ENCODE measurements at regions not wholly inside any gene's neighbourhood (a gene's known extent, or its start where the extent isn't known, plus 50 kb on each side); places are given as distances from the start of the nearest gene placed in this dataset.

GRCh38 chr18:78725426-78725825 lies 254.2 kb upstream of the SALL3 start:
- Histone ChIP-seq H3K9me3 (ENCODE audit: control insufficient read depth, insufficient read depth, low read length) (no peaks in the 10 kb centered on the region), H3K27ac (ENCODE audit: low read depth, low read length) (no peak overlapping the region), H3K4me2 (ENCODE audit: low read length) (no peak overlapping the region), H3K4me1 (ENCODE audit: control insufficient read depth, low read length) (no peaks in the 10 kb centered on the region), H3K4me3 (ENCODE audit: low read length) (no peak overlapping the region), H3K79me2 (ENCODE audit: control insufficient read depth, low read length) (no peaks in the 10 kb centered on the region), H3F3A (ENCODE audit: control insufficient read depth, insufficient read depth) (no peaks in the 10 kb centered on the region), H3K9me2 (replicated peaks; ENCODE audit: control insufficient read depth, low read length) (no peaks in the 10 kb centered on the region), H3K27me3 (ENCODE audit: control insufficient read depth, low read length) (no peaks in the 10 kb centered on the region), H4K20me1 (ENCODE audit: control insufficient read depth, insufficient read depth, low read depth, low read length) (no peaks in the 10 kb centered on the region), H3K36me3 (ENCODE audit: control insufficient read depth, low read length) (no peaks in the 10 kb centered on the region)
- TF ChIP-seq CTCF (IDR thresholded peaks at IDR 0.05; ENCODE audit: low read depth, low read length, poor library complexity, severe bottlenecking): no peak
- TF ChIP-seq EZH2phosphoT487 (IDR thresholded peaks at IDR 0.05; ENCODE audit: borderline replicate concordance, low read length): no peak

- H3K27ac ChIP-seq (ENCODE audit: low read depth, low read length): no peak overlapping the region
- H3K9me2 ChIP-seq (replicated peaks; ENCODE audit: control insufficient read depth, low read length): no peaks in the 10 kb centered on the region
- no peak overlapping the region for H3K4me2 ChIP-seq (ENCODE audit: low read length)
- H3K36me3 ChIP-seq (ENCODE audit: control insufficient read depth, low read length): no peaks in the 10 kb centered on the region
- no peaks in the 10 kb centered on the region for H3K27me3 ChIP-seq (ENCODE audit: control insufficient read depth, low read length)
- H3F3A ChIP-seq (ENCODE audit: control insufficient read depth, insufficient read depth): no peaks in the 10 kb centered on the region
- no peaks in the 10 kb centered on the region for H3K79me2 ChIP-seq (ENCODE audit: control insufficient read depth, low read length)
- no peaks in the 10 kb centered on the region for H4K20me1 ChIP-seq (ENCODE audit: control insufficient read depth, insufficient read depth, low read depth, low read length)
- TF ChIP-seq EZH2phosphoT487 (IDR thresholded peaks at IDR 0.05; ENCODE audit: borderline replicate concordance, low read length) (no peak), CTCF (IDR thresholded peaks at IDR 0.05; ENCODE audit: low read depth, low read length, poor library complexity, severe bottlenecking) (no peak)
- no peaks in the 10 kb centered on the region for H3K9me3 ChIP-seq (ENCODE audit: control insufficient read depth, insufficient read depth, low read length)
- no peaks in the 10 kb centered on the region for H3K4me1 ChIP-seq (ENCODE audit: control insufficient read depth, low read length)
- no peak overlapping the region for H3K4me3 ChIP-seq (ENCODE audit: low read length)
Observed at GRCh38 chr18:78726326-78727056, 253.1 kb upstream of the SALL3 start.

- no peaks in the 10 kb centered on the region for H4K20me1 ChIP-seq (ENCODE audit: control insufficient read depth, insufficient read depth, low read depth, low read length)
- H3K79me2 ChIP-seq (ENCODE audit: control insufficient read depth, low read length): no peaks in the 10 kb centered on the region
- no peaks in the 10 kb centered on the region for H3F3A ChIP-seq (ENCODE audit: control insufficient read depth, insufficient read depth)
- H3K9me2 ChIP-seq (replicated peaks; ENCODE audit: control insufficient read depth, low read length): no peaks in the 10 kb centered on the region
- H3K27me3 ChIP-seq (ENCODE audit: control insufficient read depth, low read length): no peaks in the 10 kb centered on the region
- no peaks in the 10 kb centered on the region for H3K36me3 ChIP-seq (ENCODE audit: control insufficient read depth, low read length)
- H3K4me3 ChIP-seq (ENCODE audit: low read length): no peak overlapping the region
- no peak overlapping the region for H3K27ac ChIP-seq (ENCODE audit: low read depth, low read length)
- H3K9me3 ChIP-seq (ENCODE audit: control insufficient read depth, insufficient read depth, low read length): no peaks in the 10 kb centered on the region
- TF ChIP-seq EZH2phosphoT487 (IDR thresholded peaks at IDR 0.05; ENCODE audit: borderline replicate concordance, low read length) (no peak), CTCF (IDR thresholded peaks at IDR 0.05; ENCODE audit: low read depth, low read length, poor library complexity, severe bottlenecking) (no peak)
- no peaks in the 10 kb centered on the region for H3K4me1 ChIP-seq (ENCODE audit: control insufficient read depth, low read length)
- no peak overlapping the region for H3K4me2 ChIP-seq (ENCODE audit: low read length)
Observed at GRCh38 chr18:78727057-78727739, 252.4 kb upstream of the SALL3 start.
